ENCODE measurements at regions not wholly inside any gene's neighbourhood (a gene's known extent, or its start where the extent isn't known, plus 50 kb on each side); places are given as distances from the start of the nearest gene placed in this dataset.

DNA sequence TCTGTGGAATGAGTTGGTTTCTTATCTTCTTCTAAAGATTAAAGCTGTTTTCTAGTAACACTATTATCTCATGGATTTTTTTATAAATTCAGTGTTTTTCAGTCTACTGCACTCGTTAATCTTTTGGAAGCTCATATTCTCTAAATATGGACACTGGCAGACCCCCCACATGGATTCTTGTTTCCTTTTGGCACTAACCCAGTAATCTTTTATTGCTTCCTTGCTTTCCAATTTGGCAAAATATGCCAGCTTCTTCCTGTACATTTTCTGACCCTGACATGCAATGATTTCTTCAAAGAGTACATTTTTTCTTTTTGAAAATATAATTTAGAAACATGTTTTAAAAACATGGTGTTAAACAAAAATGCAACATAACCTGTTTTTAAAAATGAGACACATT lies 474.2 kb upstream of the FTMT start:
- in situ Hi-C loops (cut with MboI), result no loop called here
- H3K9ac ChIP-seq (ENCODE audit: insufficient read depth in 1 of 2, low read depth in 2 of 2, low read length in 2 of 2), result no peak overlapping the region
- H3K4me1 ChIP-seq (replicated peaks in 1 of 2; ENCODE audit: control insufficient read depth in 2 of 2, insufficient read depth in 2 of 2, low read length in 2 of 2), result no peaks in the 10 kb centered on the region
- H4K20me1 ChIP-seq (replicated peaks; ENCODE audit: control insufficient read depth, insufficient read depth, low read length), result no peaks in the 10 kb centered on the region
- H3K4me2 ChIP-seq (ENCODE audit: insufficient read depth, low read length), result no peak overlapping the region
- no peak overlapping the region for H3K4me3 ChIP-seq
- ATAC-seq, result no peak
- no peak for FAIRE-seq
- ChIA-PET CTCF (ENCODE audit: low intra/inter-chr PET ratio) (no interaction called here), POLR2A (no interaction called here)
- no peak overlapping the region for H3K27ac ChIP-seq (ENCODE audit: extremely low read depth, low read depth, low read length)
- no peaks in the 10 kb centered on the region for H3K27me3 ChIP-seq (ENCODE audit: control insufficient read depth in 2 of 2, insufficient read depth in 2 of 2, low read length in 2 of 2)
- no peaks in the 10 kb centered on the region for H3K36me3 ChIP-seq (ENCODE audit: control insufficient read depth, insufficient read depth, low read length)
- H3K79me2 ChIP-seq (ENCODE audit: control insufficient read depth, insufficient read depth, low read length), result no peaks in the 10 kb centered on the region
- no peak overlapping the region for H2AFZ ChIP-seq (ENCODE audit: low read depth, low read length)
- H3K9me1 ChIP-seq (ENCODE audit: control insufficient read depth, insufficient read depth, low read length), result no peaks in the 10 kb centered on the region
- DNase-seq (ENCODE audit: extremely low read depth in 1 of 4, low spot score in 3 of 4), result no peak
- 10% methylated on average over 1 of the region's 1 CpG for WGBS (ENCODE audit: insufficient coverage, low coverage, missing lambda C conversion rate)
- BruUV-seq (replicated peaks), result no TSS peak
- intact Hi-C loops (cut with micrococcal nuclease), result no loop called here
- TF ChIP-seq XRCC3 (IDR thresholded peaks at IDR 0.05), result no peak
- no peak for TF ChIP-seq SRF (CRISPR knock-in tag; IDR thresholded peaks at IDR 0.05)
- H3K9me3 ChIP-seq (replicated peaks; ENCODE audit: control insufficient read depth, insufficient read depth, low read depth, low read length), result no peaks in the 10 kb centered on the region; the same call in 1 of the 2 replicates

DNA sequence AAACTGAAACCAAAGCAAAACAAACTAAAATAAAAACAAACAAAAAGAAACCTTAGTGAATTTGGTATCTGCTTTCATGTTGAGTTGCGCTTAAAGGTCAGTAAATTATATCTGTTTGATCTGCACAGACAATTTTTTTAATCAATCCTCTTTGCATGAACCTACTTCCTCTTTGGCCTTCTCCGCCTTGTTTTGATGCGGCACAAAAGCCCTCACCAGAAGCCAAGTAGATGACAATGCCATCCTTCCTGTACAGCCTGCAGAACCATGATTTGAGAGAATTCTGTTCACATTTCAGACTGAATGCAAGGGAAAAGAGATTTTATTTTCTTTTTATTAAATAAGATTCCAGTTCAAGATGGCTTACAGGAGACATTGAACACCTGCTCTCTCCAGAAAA lies 473.6 kb upstream of the FTMT start:
- H3K27ac ChIP-seq (ENCODE audit: extremely low read depth, low read depth, low read length), result no peak overlapping the region
- no peaks in the 10 kb centered on the region for H3K27me3 ChIP-seq (ENCODE audit: control insufficient read depth in 2 of 2, insufficient read depth in 2 of 2, low read length in 2 of 2)
- 6% methylated on average over 3 of the region's 3 CpGs for WGBS (ENCODE audit: insufficient coverage, low coverage, missing lambda C conversion rate)
- H2AFZ ChIP-seq (ENCODE audit: low read depth, low read length), result peak overlapping the region; percentile 44; the same call in 1 of the 2 replicates
- no TSS peak for BruUV-seq (replicated peaks)
- no peaks in the 10 kb centered on the region for H4K20me1 ChIP-seq (replicated peaks; ENCODE audit: control insufficient read depth, insufficient read depth, low read length)
- POLR2A ChIA-PET, result no interaction called here
- H3K4me2 ChIP-seq (ENCODE audit: insufficient read depth, low read length), result no peak overlapping the region
- intact Hi-C loops (cut with micrococcal nuclease) (no loop called here), in situ Hi-C loops (cut with MboI) (no loop called here)
- H3K9me1 ChIP-seq (ENCODE audit: control insufficient read depth, insufficient read depth, low read length), result no peaks in the 10 kb centered on the region
- no peak for ATAC-seq
- CTCF ChIA-PET (ENCODE audit: low intra/inter-chr PET ratio), result no interaction called here
- no peak overlapping the region for H3K9ac ChIP-seq (ENCODE audit: insufficient read depth in 1 of 2, low read depth in 2 of 2, low read length in 2 of 2)
- DNase-seq (ENCODE audit: extremely low read depth in 1 of 4, low spot score in 3 of 4), result no peak
- H3K9me3 ChIP-seq (replicated peaks; ENCODE audit: control insufficient read depth, insufficient read depth, low read depth, low read length), result no peaks in the 10 kb centered on the region; the same call in 1 of the 2 replicates
- H3K79me2 ChIP-seq (ENCODE audit: control insufficient read depth, insufficient read depth, low read length), result no peaks in the 10 kb centered on the region
- H3K4me3 ChIP-seq, result no peak overlapping the region
- no peaks in the 10 kb centered on the region for H3K4me1 ChIP-seq (replicated peaks in 1 of 2; ENCODE audit: control insufficient read depth in 2 of 2, insufficient read depth in 2 of 2, low read length in 2 of 2)
- H3K36me3 ChIP-seq (ENCODE audit: control insufficient read depth, insufficient read depth, low read length), result no peaks in the 10 kb centered on the region
- FAIRE-seq, result no peak
- TF ChIP-seq, protein P1, sequence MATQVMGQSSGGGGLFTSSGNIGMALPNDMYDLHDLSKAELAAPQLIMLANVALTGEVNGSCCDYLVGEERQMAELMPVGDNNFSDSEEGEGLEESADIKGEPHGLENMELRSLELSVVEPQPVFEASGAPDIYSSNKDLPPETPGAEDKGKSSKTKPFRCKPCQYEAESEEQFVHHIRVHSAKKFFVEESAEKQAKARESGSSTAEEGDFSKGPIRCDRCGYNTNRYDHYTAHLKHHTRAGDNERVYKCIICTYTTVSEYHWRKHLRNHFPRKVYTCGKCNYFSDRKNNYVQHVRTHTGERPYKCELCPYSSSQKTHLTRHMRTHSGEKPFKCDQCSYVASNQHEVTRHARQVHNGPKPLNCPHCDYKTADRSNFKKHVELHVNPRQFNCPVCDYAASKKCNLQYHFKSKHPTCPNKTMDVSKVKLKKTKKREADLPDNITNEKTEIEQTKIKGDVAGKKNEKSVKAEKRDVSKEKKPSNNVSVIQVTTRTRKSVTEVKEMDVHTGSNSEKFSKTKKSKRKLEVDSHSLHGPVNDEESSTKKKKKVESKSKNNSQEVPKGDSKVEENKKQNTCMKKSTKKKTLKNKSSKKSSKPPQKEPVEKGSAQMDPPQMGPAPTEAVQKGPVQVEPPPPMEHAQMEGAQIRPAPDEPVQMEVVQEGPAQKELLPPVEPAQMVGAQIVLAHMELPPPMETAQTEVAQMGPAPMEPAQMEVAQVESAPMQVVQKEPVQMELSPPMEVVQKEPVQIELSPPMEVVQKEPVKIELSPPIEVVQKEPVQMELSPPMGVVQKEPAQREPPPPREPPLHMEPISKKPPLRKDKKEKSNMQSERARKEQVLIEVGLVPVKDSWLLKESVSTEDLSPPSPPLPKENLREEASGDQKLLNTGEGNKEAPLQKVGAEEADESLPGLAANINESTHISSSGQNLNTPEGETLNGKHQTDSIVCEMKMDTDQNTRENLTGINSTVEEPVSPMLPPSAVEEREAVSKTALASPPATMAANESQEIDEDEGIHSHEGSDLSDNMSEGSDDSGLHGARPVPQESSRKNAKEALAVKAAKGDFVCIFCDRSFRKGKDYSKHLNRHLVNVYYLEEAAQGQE (IDR thresholded peaks at IDR 0.05; ENCODE audit: borderline replicate concordance), result no peak
- TF ChIP-seq, protein P1 (CRISPR knock-in tag; IDR thresholded peaks at IDR 0.05; ENCODE audit: low read depth), result no peak
- no peak for TF ChIP-seq SMARCC2 (IDR thresholded peaks at IDR 0.05; ENCODE audit: low read depth)
- TF ChIP-seq, protein P2, sequence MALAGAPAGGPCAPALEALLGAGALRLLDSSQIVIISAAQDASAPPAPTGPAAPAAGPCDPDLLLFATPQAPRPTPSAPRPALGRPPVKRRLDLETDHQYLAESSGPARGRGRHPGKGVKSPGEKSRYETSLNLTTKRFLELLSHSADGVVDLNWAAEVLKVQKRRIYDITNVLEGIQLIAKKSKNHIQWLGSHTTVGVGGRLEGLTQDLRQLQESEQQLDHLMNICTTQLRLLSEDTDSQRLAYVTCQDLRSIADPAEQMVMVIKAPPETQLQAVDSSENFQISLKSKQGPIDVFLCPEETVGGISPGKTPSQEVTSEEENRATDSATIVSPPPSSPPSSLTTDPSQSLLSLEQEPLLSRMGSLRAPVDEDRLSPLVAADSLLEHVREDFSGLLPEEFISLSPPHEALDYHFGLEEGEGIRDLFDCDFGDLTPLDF (CRISPR knock-in tag; IDR thresholded peaks at IDR 0.05), result no peak
- no peak for TF ChIP-seq ADNP (tag; IDR thresholded peaks at IDR 0.05)

Measured in K562 (cell line).